ENCODE measurements at regions not wholly inside any gene's neighbourhood (a gene's known extent, or its start where the extent isn't known, plus 50 kb on each side); places are given as distances from the start of the nearest gene placed in this dataset.

GRCh38 chr2:78541088-78541450 is 484.4 kb upstream of the REG3G start:
- no peak for TF ChIP-seq CTCF (IDR thresholded peaks at IDR 0.05; ENCODE audit: insufficient read depth, low read length)
- no peak for TF ChIP-seq REST (IDR thresholded peaks at IDR 0.05; ENCODE audit: insufficient replicate concordance, low read depth)
- no peak for TF ChIP-seq GABPA (IDR thresholded peaks at IDR 0.05; ENCODE audit: low read depth)
